ENCODE measurements at regions not wholly inside any gene's neighbourhood (a gene's known extent, or its start where the extent isn't known, plus 50 kb on each side); places are given as distances from the start of the nearest gene placed in this dataset.
A peak's percentile ranks its signal among the peaks of the same experiment; 100 is the strongest.
"Not testable (repeated sequence)": the region's sequence is repeated elsewhere in the genome, so short reads cannot be mapped to it uniquely, and the experiment has no call there.

DNA sequence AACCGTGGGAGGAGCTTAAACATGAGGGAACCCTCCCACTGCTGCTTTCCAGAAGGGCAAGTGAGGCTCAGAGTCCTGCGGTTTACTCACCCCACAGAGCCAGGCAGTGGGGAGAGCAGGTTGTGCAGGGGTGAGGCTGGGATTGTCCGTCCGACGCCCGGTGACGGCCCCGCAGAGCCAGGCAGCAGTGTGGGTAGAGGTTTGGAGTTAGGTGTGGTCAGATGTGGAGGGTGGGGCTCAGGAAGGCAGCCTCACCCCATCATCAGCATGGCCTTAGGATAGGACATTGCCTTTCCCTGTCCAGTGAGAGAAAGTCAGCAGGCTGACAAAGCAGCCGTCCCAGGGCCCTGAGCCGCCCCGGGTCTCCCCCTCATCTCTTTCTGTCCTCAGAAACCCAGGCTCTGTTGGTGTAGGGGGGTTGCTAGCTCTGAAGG is 234.6 kb downstream of the DLL1 start:
- Histone ChIP-seq H3K27ac (ENCODE audit: low read depth in 1 of 3, low read length in 2 of 3) (no peak overlapping the region), H3K9me3 (ENCODE audit: control insufficient read depth in 2 of 2, insufficient read depth in 1 of 2, low read depth in 1 of 2, low read length in 1 of 2) (no peaks in the 10 kb centered on the region), H3K36me3 (ENCODE audit: control insufficient read depth in 3 of 3, insufficient read depth in 2 of 3, low read depth in 1 of 3, low read length in 3 of 3) (no peaks in the 10 kb centered on the region), H3K27me3 (ENCODE audit: control insufficient read depth in 3 of 3, insufficient read depth in 3 of 3, low read length in 3 of 3) (no peaks in the 10 kb centered on the region), H3K4me1 (ENCODE audit: control insufficient read depth in 3 of 3, insufficient read depth in 2 of 3, low read depth in 1 of 3, low read length in 2 of 3) (no peaks in the 10 kb centered on the region), H3K4me3 (ENCODE audit: low read depth in 1 of 3, low read length in 3 of 3) (no peak overlapping the region)
- no peak for DNase-seq
- FAIRE-seq, result no peak
- WGBS, 3 donors, result 57 to 86% (median 74%) methylated on average over 11 of the region's 11 CpGs

DNA sequence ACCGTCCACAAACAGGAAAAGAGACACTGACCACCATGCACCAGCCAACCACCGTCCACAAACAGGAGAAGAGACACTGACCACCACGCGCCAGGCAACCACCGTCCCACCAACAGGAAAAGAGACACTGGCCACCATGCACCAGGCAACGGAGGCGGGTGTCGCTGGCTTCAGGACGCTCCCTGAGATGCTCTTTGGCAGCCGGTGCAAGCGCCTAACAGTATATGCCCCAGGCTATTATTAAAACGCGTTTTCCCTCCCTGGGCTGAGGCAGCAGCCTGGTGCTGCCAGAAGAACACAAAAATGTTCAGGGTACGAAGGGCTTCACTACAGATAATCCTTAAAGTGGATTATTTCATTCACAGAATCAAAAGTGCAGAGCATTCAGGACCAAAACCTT is 235.1 kb downstream of the DLL1 start:
- DNase-seq; FAIRE-seq; H3K4me1 ChIP-seq (ENCODE audit: control insufficient read depth in 3 of 3, insufficient read depth in 2 of 3, low read depth in 1 of 3, low read length in 2 of 3); H3K9me3 ChIP-seq (ENCODE audit: control insufficient read depth in 2 of 2, insufficient read depth in 1 of 2, low read depth in 1 of 2, low read length in 1 of 2); H3K27ac ChIP-seq (ENCODE audit: low read depth in 1 of 3, low read length in 2 of 3); H3K4me3 ChIP-seq (ENCODE audit: low read depth in 1 of 3, low read length in 3 of 3); H3K27me3 ChIP-seq (ENCODE audit: control insufficient read depth in 3 of 3, insufficient read depth in 3 of 3, low read length in 3 of 3); H3K36me3 ChIP-seq (ENCODE audit: control insufficient read depth in 3 of 3, insufficient read depth in 2 of 3, low read depth in 1 of 3, low read length in 3 of 3): not testable (repeated sequence)
- 92 to 95% (median 93%) methylated on average over 10 to 14 of the region's 14 CpGs for WGBS, 3 donors

DNA sequence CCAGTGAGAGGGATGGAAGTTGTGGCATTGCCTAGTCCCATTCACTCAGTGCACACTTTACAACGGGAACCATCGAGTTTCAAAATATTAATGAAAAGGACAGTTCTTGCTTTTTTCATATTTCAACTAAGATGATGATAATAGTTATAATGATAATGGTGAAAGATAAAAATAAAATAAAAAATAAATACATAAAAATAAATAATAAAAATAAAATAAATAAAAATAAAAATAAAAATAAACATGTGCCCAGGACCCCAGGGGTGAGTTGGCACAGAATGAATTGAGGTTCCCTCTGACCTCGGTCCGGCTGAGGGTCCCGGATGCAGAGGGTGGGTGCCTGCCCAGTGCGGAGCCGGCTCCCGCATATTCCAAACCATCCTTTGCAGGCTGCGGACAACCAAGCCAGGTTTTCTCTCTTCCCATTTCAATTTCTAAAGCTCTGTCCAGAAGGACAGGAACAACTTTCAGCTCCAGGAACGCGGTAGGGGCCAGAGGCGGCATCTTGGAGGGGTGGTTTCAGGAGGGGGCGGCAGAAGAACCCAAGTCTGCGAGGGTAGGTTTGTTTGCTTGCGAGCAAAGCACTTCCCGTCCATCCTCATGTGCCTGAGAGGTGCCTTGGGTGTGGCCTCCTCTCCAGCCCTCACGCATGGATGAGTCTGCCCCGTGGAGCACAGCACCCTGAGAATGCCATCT is 236.8 kb downstream of the DLL1 start:
- no peak for FAIRE-seq
- no peaks in the 10 kb centered on the region for H3K27me3 ChIP-seq (ENCODE audit: control insufficient read depth in 3 of 3, insufficient read depth in 3 of 3, low read length in 3 of 3)
- H3K36me3 ChIP-seq (ENCODE audit: control insufficient read depth in 3 of 3, insufficient read depth in 2 of 3, low read depth in 1 of 3, low read length in 3 of 3), result no peaks in the 10 kb centered on the region
- H3K27ac ChIP-seq (ENCODE audit: low read depth in 1 of 3, low read length in 2 of 3), result no peak overlapping the region
- no peaks in the 10 kb centered on the region for H3K9me3 ChIP-seq (ENCODE audit: control insufficient read depth in 2 of 2, insufficient read depth in 1 of 2, low read depth in 1 of 2, low read length in 1 of 2)
- WGBS, 3 donors, result 87 to 90% (median 89%) methylated on average over 18 of the region's 18 CpGs
- H3K4me1 ChIP-seq (ENCODE audit: control insufficient read depth in 3 of 3, insufficient read depth in 2 of 3, low read depth in 1 of 3, low read length in 2 of 3), result peaks cover 0 to 4% (median 0%) of the 10 kb centered on the region in 3 donors
- no peak overlapping the region for H3K4me3 ChIP-seq (ENCODE audit: low read depth in 1 of 3, low read length in 3 of 3)
- DNase-seq, result no peak

DNA sequence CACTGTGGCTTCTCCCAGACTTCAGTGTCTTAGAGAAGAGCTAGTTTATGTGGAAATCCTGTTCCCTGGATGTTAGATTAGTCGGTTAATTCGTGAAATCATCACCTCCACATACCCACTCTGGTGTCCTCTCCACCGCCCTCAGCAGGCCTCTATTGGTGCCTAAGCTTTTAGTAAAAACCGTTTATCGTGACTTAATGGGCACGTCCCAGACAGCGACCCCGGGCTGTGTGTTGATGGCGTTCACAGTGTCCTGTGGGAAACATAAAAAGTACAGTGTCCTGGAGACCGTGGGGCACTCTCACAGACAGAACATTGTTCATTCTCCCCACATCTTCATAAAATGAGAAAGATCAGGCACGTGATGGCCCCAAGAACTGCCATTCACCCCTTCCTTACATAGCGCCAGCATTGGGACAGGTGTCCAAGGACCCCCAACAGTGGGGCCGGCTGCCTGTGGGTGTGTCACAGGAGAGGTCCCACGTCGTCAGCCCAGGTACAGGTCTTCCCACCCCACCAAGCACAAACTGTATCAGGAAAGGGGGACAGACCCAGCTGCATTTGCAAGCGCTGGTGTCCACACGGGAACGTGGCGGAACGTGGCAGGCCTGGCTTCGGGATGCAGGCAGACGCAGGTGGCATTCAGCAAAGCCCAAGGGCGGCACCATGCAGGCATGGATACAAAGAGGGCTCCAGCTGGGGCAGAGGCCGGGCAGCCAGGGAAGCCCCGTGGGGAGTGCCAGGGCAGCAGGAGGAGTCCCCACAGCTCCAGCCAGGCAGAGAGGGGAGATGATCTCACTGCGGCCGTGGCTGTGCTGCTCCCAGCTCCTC is 237.7 kb downstream of the DLL1 start:
- Histone ChIP-seq H3K36me3 (ENCODE audit: control insufficient read depth in 3 of 3, insufficient read depth in 2 of 3, low read depth in 1 of 3, low read length in 3 of 3) (no peaks in the 10 kb centered on the region), H3K4me1 (ENCODE audit: control insufficient read depth in 3 of 3, insufficient read depth in 2 of 3, low read depth in 1 of 3, low read length in 2 of 3) (peaks cover 0 to 4% (median 0%) of the 10 kb centered on the region in 3 donors), H3K9me3 (ENCODE audit: control insufficient read depth in 2 of 2, insufficient read depth in 1 of 2, low read depth in 1 of 2, low read length in 1 of 2) (no peaks in the 10 kb centered on the region), H3K27me3 (ENCODE audit: control insufficient read depth in 3 of 3, insufficient read depth in 3 of 3, low read length in 3 of 3) (no peaks in the 10 kb centered on the region), H3K27ac (ENCODE audit: low read depth in 1 of 3, low read length in 2 of 3) (no peak overlapping the region), H3K4me3 (ENCODE audit: low read depth in 1 of 3, low read length in 3 of 3) (no peak overlapping the region)
- FAIRE-seq (no peak), DNase-seq (no peak)
- WGBS, 3 donors, result 88 to 90% (median 89%) methylated on average over 27 of the region's 27 CpGs

DNA sequence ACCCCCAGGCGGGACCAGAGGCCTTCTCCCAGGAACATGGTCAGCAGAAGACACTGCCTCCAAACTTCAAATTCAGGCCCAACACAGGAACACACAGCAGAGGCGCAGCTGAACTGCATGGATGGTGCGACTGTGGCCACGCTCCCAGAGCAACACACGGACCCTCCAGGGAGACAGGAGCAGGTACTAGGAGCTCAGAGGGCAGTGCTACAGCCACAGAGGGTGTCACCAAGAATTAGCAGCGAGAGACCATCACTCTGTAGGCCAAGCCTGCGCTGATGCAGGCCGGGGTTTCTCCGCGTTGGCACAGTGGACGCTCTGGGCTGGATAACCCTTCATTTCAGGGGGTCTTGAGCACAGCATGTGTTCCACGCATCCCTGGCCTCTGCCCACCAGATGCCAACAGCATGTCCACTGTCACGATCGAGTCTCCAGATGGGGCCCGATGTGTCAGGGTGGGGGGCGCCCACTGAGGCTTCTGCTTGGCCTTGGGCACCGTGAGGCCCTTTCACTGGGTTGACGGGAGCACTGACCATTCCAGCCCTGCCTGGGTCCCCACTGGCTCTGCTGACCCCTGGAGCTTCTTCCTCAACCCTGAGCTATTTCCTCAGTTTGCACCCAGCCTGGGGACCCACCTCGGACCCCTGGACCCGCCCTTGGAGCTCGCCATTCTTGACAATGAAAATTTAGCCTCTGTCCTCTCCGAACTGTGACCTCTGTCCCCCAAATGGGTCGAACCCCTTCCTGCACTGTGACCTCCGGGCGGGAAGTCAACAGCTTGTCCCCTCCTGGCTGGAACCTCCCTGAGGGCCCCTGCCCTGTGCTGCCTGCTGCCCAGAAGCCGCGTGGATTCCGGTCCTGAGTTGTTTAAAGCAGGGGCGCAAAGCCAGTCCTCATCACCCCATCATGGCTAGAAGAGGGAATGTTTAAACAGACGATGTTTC is 239.4 kb downstream of the DLL1 start:
- DNase-seq, result no peak
- 80 to 88% (median 83%) methylated on average over 30 of the region's 30 CpGs for WGBS, 3 donors
- H3K36me3 ChIP-seq (ENCODE audit: control insufficient read depth in 3 of 3, insufficient read depth in 2 of 3, low read depth in 1 of 3, low read length in 3 of 3), result no peaks in the 10 kb centered on the region
- no peak overlapping the region for H3K4me3 ChIP-seq (ENCODE audit: low read depth in 1 of 3, low read length in 3 of 3)
- peaks cover 0 to 4% of the 10 kb centered on the region in 2 donors for H3K9me3 ChIP-seq (ENCODE audit: control insufficient read depth in 2 of 2, insufficient read depth in 1 of 2, low read depth in 1 of 2, low read length in 1 of 2)
- H3K27ac ChIP-seq (ENCODE audit: low read depth in 1 of 3, low read length in 2 of 3), result no peak overlapping the region
- peaks cover 0 to 4% (median 0%) of the 10 kb centered on the region in 3 donors for H3K4me1 ChIP-seq (ENCODE audit: control insufficient read depth in 3 of 3, insufficient read depth in 2 of 3, low read depth in 1 of 3, low read length in 2 of 3)
- no peak for FAIRE-seq
- no peaks in the 10 kb centered on the region for H3K27me3 ChIP-seq (ENCODE audit: control insufficient read depth in 3 of 3, insufficient read depth in 3 of 3, low read length in 3 of 3)

DNA sequence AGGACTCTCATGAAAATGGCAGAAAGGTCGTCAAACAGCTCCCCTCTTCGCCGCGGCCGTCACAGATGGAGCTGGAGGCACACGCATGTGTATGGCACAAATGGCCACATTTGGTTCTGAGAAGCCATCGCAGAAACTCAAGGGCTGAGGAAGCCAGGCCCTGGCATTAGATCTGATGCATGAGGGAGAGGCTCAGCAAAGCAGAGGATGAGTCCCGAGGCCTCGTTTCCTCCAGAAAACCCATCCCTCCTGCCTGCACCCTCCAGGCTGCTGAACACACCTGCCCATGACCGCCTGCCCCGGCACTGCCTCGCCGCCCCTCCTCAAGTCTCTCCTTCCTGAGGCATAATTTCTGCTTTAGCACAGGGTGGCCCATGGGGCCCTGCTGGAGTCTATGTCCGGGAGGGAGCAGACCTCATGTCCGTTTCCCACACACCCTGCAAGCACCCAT is 240.3 kb downstream of the DLL1 start:
- Histone ChIP-seq H3K4me3 (ENCODE audit: low read depth in 1 of 3, low read length in 3 of 3) (no peak overlapping the region), H3K36me3 (ENCODE audit: control insufficient read depth in 3 of 3, insufficient read depth in 2 of 3, low read depth in 1 of 3, low read length in 3 of 3) (no peaks in the 10 kb centered on the region), H3K9me3 (ENCODE audit: control insufficient read depth in 2 of 2, insufficient read depth in 1 of 2, low read depth in 1 of 2, low read length in 1 of 2) (peaks cover 0 to 4% of the 10 kb centered on the region in 2 donors), H3K4me1 (ENCODE audit: control insufficient read depth in 3 of 3, insufficient read depth in 2 of 3, low read depth in 1 of 3, low read length in 2 of 3) (peaks cover 0 to 4% (median 0%) of the 10 kb centered on the region in 3 donors), H3K27ac (ENCODE audit: low read depth in 1 of 3, low read length in 2 of 3) (peak overlapping the region in 2 of 3 donors; percentile 74 to 80), H3K27me3 (ENCODE audit: control insufficient read depth in 3 of 3, insufficient read depth in 3 of 3, low read length in 3 of 3) (no peaks in the 10 kb centered on the region)
- DNase-seq (no peak), FAIRE-seq (no peak)
- WGBS, 3 donors, result 89 to 92% (median 89%) methylated on average over 15 of the region's 15 CpGs

DNA sequence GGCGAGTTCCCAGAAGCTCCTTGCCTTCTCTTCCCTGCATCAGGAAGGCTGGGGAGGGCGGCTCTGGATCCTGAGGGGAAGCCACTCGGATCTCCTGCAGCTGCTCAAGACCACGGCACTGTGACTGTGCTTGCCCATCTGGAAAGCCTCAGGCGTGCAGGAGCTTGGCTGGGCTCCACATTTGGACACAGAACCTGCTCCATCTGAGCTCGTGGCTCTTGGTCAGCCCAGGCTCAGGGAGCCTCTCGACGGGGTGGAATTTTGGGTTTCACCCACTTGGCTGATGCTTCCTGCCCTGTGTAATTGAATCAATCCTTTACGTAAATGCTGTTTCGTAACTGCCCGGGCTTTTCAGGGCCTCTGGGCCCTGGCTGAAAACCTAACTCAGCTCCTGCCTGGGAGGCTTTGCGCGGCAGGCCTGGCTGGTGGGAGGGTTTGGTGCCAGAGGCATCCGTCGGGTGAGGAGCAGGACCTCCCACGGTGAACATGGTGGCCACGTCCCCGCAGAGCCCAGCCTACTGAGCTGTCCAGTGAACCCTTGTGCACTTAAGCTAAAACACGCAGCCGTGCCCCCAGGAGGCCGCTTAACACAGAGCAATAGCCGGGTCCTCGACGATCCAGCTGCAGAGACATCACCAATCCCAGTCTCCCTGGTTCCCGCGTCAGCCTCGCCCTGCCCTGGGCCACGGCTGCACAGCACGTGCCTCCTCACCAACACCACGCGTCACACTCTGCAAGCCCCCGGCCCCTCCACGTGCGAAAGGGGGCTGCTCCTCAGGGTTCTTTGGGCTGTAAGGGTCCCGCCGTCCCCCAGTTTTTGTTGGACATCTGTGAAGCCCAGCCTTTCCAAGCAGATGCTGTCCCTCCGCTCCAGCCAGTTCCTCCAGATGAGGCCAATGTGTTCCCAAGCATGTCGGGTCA is 241.0 kb downstream of the DLL1 start:
- Histone ChIP-seq H3K27ac (ENCODE audit: low read depth in 1 of 3, low read length in 2 of 3) (peak overlapping the region in 2 of 3 donors; percentile 74 to 87), H3K4me1 (ENCODE audit: control insufficient read depth in 3 of 3, insufficient read depth in 2 of 3, low read depth in 1 of 3, low read length in 2 of 3) (peaks cover 0 to 4% (median 0%) of the 10 kb centered on the region in 3 donors), H3K36me3 (ENCODE audit: control insufficient read depth in 3 of 3, insufficient read depth in 2 of 3, low read depth in 1 of 3, low read length in 3 of 3) (no peaks in the 10 kb centered on the region), H3K27me3 (ENCODE audit: control insufficient read depth in 3 of 3, insufficient read depth in 3 of 3, low read length in 3 of 3) (no peaks in the 10 kb centered on the region), H3K4me3 (ENCODE audit: low read depth in 1 of 3, low read length in 3 of 3) (no peak overlapping the region), H3K9me3 (ENCODE audit: control insufficient read depth in 2 of 2, insufficient read depth in 1 of 2, low read depth in 1 of 2, low read length in 1 of 2) (peaks cover 0 to 4% of the 10 kb centered on the region in 2 donors)
- FAIRE-seq (no peak), DNase-seq (peak in 1 of 2 donors; percentile 47)
- WGBS, 3 donors, result 66 to 81% (median 80%) methylated on average over 36 to 38 of the region's 38 CpGs

Data from small intestine (tissue), 7 donors.